ENCODE measurements at regions not wholly inside any gene's neighbourhood (a gene's known extent, or its start where the extent isn't known, plus 50 kb on each side); places are given as distances from the start of the nearest gene placed in this dataset. TPM values are rescaled to one million over a fixed set of nuclear protein-coding genes. Genes with fewer than 3 reads are reported as not detected.
"Not testable (repeated sequence)": the region's sequence is repeated elsewhere in the genome, so short reads cannot be mapped to it uniquely, and the experiment has no call there.

- no peak for TF ChIP-seq CTCF (IDR thresholded peaks at IDR 0.05)
- DNase-seq (ENCODE audit: low spot score): no peak
- ATAC-seq (ENCODE audit: low FRiP score): no peak
These were observed 89.9 kb upstream of the STEAP1 start for GRCh38 chr7:90064370-90064769.

- ATAC-seq (ENCODE audit: low FRiP score) (no peak), DNase-seq (ENCODE audit: low spot score) (no peak)
- TF ChIP-seq CTCF (IDR thresholded peaks at IDR 0.05): no peak
These were observed 87.1 kb upstream of the STEAP1 start for GRCh38 chr7:90067171-90067570.

GRCh38 chr7:90070238-90070637, 84.0 kb upstream of the STEAP1 start:
- ATAC-seq (ENCODE audit: low FRiP score); DNase-seq (ENCODE audit: low spot score): not testable (repeated sequence)

- DNase-seq (ENCODE audit: low spot score) (no peak), ATAC-seq (ENCODE audit: low FRiP score) (no peak)
- TF ChIP-seq CTCF (IDR thresholded peaks at IDR 0.05): no peak
These were observed 75.3 kb upstream of the STEAP1 start for GRCh38 chr7:90078921-90079320.

GRCh38 chr7:90081621-90082020, 72.6 kb upstream of the STEAP1 start:
- no peak for ATAC-seq (ENCODE audit: low FRiP score)

GRCh38 chr7:90092506-90092905, 61.8 kb upstream of the STEAP1 start:
- TF ChIP-seq CTCF (IDR thresholded peaks at IDR 0.05): no peak
- ATAC-seq (ENCODE audit: low FRiP score): no peak

More at GRCh38 chr7:90081621-90082020, 72.6 kb upstream of the STEAP1 start:
- no peak for TF ChIP-seq CTCF (IDR thresholded peaks at IDR 0.05)
- no peak for DNase-seq (ENCODE audit: low spot score)

GRCh38 chr7:90094030-90094429, 60.2 kb upstream of the STEAP1 start:
- no peak for ATAC-seq (ENCODE audit: low FRiP score)
- no peak for TF ChIP-seq CTCF (IDR thresholded peaks at IDR 0.05)

More at GRCh38 chr7:90092506-90092905, 61.8 kb upstream of the STEAP1 start:
- no peak for DNase-seq (ENCODE audit: low spot score)

More at GRCh38 chr7:90094030-90094429, 60.2 kb upstream of the STEAP1 start:
- no peak for DNase-seq (ENCODE audit: low spot score)

Small RNA genes lying in the stretch of these regions (small RNA-seq; reads per million reads assigned to genes)
- gene RNU6-274P: not detected
